Mesendoderm (in vitro differentiated cells): ENCODE measurements at regions not wholly inside any gene's neighbourhood (a gene's known extent, or its start where the extent isn't known, plus 50 kb on each side); places are given as distances from the start of the nearest gene placed in this dataset.

Experiments
- DNase-seq: peaks from one replicate; pipeline ENCODE4 v3.0.0; 2013
- H2AK5ac ChIP-seq: 2 replicates; pipeline ENCODE4 v1.6.1; 2013; ENCODE audit warnings: low read length, inconsistent platforms
- H2BK120ac ChIP-seq: 2 replicates; pipeline ENCODE4 v1.6.1; 2013; ENCODE audit warnings: low read depth, mild to moderate bottlenecking, low read length, moderate library complexity, mixed read lengths
- H2BK15ac ChIP-seq: replicated peaks from 2 replicates; pipeline ENCODE4 v1.6.1; 2013; ENCODE audit warnings: low read depth, mild to moderate bottlenecking, moderate library complexity
- H2BK5ac ChIP-seq: 2 replicates; pipeline ENCODE4 v1.6.1; 2013; ENCODE audit warnings: low read length, inconsistent platforms
- H3K18ac ChIP-seq: 2 replicates; pipeline ENCODE4 v1.6.1; 2013; ENCODE audit warnings: mild to moderate bottlenecking, low read length, mixed read lengths
- H3K23ac ChIP-seq: one replicate; pipeline ENCODE4 v1.6.1; 2013; ENCODE audit warnings: low read length
- H3K27ac ChIP-seq: 2 replicates; pipeline ENCODE4 v1.5.1; 2013; ENCODE audit warnings: low read depth, mild to moderate bottlenecking, inconsistent platforms, low read length, moderate library complexity
- H3K27me3 ChIP-seq: 2 replicates; pipeline ENCODE4 v1.6.1; 2013; ENCODE audit warnings: low read length, control low read depth, mild to moderate bottlenecking, inconsistent platforms; ENCODE audit not compliant: insufficient read depth, poor library complexity
- H3K36me3 ChIP-seq: 2 replicates; pipeline ENCODE4 v1.6.1; 2013; ENCODE audit warnings: low read length, inconsistent platforms; ENCODE audit not compliant: control insufficient read depth, insufficient read depth
- H3K4ac ChIP-seq: one replicate; pipeline ENCODE4 v1.6.1; 2013; ENCODE audit warnings: low read depth, mild to moderate bottlenecking, low read length, moderate library complexity
- H3K4me1 ChIP-seq: 2 replicates; pipeline ENCODE4 v1.6.1; 2013; ENCODE audit warnings: low read depth, low read length, inconsistent platforms; ENCODE audit not compliant: control insufficient read depth
- H3K4me2 ChIP-seq: 2 replicates; pipeline ENCODE4 v1.6.1; 2013; ENCODE audit warnings: low read length
- H3K4me3 ChIP-seq: 2 replicates; pipeline ENCODE4 v1.5.1; 2013; ENCODE audit warnings: mild to moderate bottlenecking, low read length
- H3K56ac ChIP-seq: one replicate; pipeline ENCODE4 v1.6.1; 2013; ENCODE audit warnings: low read length
- H3K79me1 ChIP-seq: 2 replicates; pipeline ENCODE4 v1.6.1; 2013; ENCODE audit warnings: low read length, inconsistent platforms
- H3K79me2 ChIP-seq: 2 replicates; pipeline ENCODE4 v1.6.1; 2013; ENCODE audit warnings: mild to moderate bottlenecking, low read length; ENCODE audit not compliant: control insufficient read depth, insufficient read depth
- H3K9ac ChIP-seq: 2 replicates; pipeline ENCODE4 v1.6.1; 2013; ENCODE audit warnings: low read length, inconsistent platforms
- H4K5ac ChIP-seq: one replicate; pipeline ENCODE4 v1.6.1; 2013; ENCODE audit warnings: low read length
- H4K8ac ChIP-seq: one replicate; pipeline ENCODE4 v1.6.1; 2013; ENCODE audit warnings: low read depth, mild to moderate bottlenecking, control low read depth, low read length, moderate library complexity
- WGBS: extraction: QIAGEN DNeasy Blood & Tissue Kit; methylation state at CpG from one replicate; pipeline ENCODE4 v1.1.7; 2013; ENCODE audit warnings: low lambda C conversion rate, missing lambda C conversion rate; ENCODE audit not compliant: insufficient coverage; ENCODE audit errors: extremely low coverage; 5-methylcytosine and 5-hydroxymethylcytosine counted together

GRCh38 chr6:159642995-159643394 is 50.0 kb downstream of the SOD2 start:
- DNase-seq = no peak
- Histone ChIP-seq H3K79me2 (no peaks in the 10 kb centered on the region), H2BK120ac (no peak overlapping the region), H3K4me1 (no peaks in the 10 kb centered on the region), H3K56ac (no peak overlapping the region), H3K79me1 (no peaks in the 10 kb centered on the region), H3K18ac (no peak overlapping the region), H3K4ac (no peak overlapping the region), H4K8ac (no peak overlapping the region), H3K36me3 (no peaks in the 10 kb centered on the region), H3K27me3 (no peaks in the 10 kb centered on the region), H3K4me3 (no peak overlapping the region), H3K27ac (no peak overlapping the region), H3K9ac (no peak overlapping the region), H2AK5ac (no peak overlapping the region), H3K4me2 (no peak overlapping the region), H4K5ac (no peak overlapping the region), H2BK5ac (no peak overlapping the region), H3K23ac (no peak overlapping the region), H2BK15ac (no peak overlapping the region)
- no CpG with 5 or more reads among the region's 7 CpGs for WGBS

DNA sequence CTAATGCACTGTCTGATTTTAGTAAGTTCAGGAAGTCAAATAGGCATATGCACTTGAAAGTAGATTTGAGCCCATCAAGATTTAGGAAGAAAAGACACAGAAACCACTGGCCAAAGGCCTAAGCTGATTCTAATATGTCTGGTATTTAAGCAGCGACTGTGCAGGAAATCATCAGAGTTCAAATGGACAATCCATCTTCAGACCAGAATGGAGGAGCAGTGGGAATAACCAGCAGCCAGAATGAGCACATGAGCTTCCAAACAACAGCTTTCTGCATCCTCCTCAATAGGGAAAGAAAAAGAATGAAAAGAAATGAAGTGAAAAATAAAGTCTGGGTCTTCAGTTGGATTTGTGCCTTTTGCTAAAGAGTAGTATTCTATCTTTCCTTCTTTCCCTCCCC is 50.6 kb downstream of the SOD2 start:
- Histone ChIP-seq H3K9ac (no peak overlapping the region), H3K4me1 (no peaks in the 10 kb centered on the region), H3K36me3 (no peaks in the 10 kb centered on the region), H3K27me3 (no peaks in the 10 kb centered on the region), H3K79me2 (no peaks in the 10 kb centered on the region), H2BK5ac (no peak overlapping the region), H3K27ac (no peak overlapping the region), H3K4ac (no peak overlapping the region), H4K8ac (no peak overlapping the region), H4K5ac (no peak overlapping the region), H3K79me1 (no peaks in the 10 kb centered on the region), H3K4me2 (no peak overlapping the region), H3K4me3 (no peak overlapping the region), H2BK120ac (no peak overlapping the region), H2BK15ac (no peak overlapping the region), H3K23ac (no peak overlapping the region), H2AK5ac (no peak overlapping the region), H3K56ac (no peak overlapping the region), H3K18ac (no peak overlapping the region)
- no peak for DNase-seq
- WGBS = no CpG with 5 or more reads among the region's 1 CpG

- Histone ChIP-seq H2AK5ac (no peak overlapping the region), H3K27ac (no peak overlapping the region), H3K4me3 (no peak overlapping the region), H3K56ac (no peak overlapping the region), H2BK5ac (no peak overlapping the region), H3K79me2 (no peaks in the 10 kb centered on the region), H2BK120ac (no peak overlapping the region), H3K4ac (no peak overlapping the region), H4K8ac (no peak overlapping the region), H3K18ac (no peak overlapping the region), H4K5ac (no peak overlapping the region), H3K4me1 (no peaks in the 10 kb centered on the region), H3K9ac (no peak overlapping the region), H2BK15ac (no peak overlapping the region), H3K4me2 (no peak overlapping the region), H3K27me3 (no peaks in the 10 kb centered on the region), H3K23ac (no peak overlapping the region), H3K36me3 (no peaks in the 10 kb centered on the region), H3K79me1 (no peaks in the 10 kb centered on the region)
- DNase-seq = no peak
- no CpG with 5 or more reads among the region's 6 CpGs for WGBS
Measured at GRCh38 chr6:159640722-159641482, 52.1 kb downstream of the SOD2 start.

GRCh38 chr6:159640322-159640721 is 52.7 kb downstream of the SOD2 start:
- no peak overlapping the region for H3K27ac ChIP-seq
- no peak overlapping the region for H3K4ac ChIP-seq
- no peak overlapping the region for H3K4me2 ChIP-seq
- no peak overlapping the region for H2AK5ac ChIP-seq
- no peaks in the 10 kb centered on the region for H3K36me3 ChIP-seq
- H2BK5ac ChIP-seq = no peak overlapping the region
- no peaks in the 10 kb centered on the region for H3K27me3 ChIP-seq
- H4K5ac ChIP-seq = no peak overlapping the region
- H3K79me2 ChIP-seq = no peaks in the 10 kb centered on the region
- H3K9ac ChIP-seq = no peak overlapping the region
- H2BK120ac ChIP-seq = no peak overlapping the region
- H2BK15ac ChIP-seq = no peak overlapping the region
- no peak for DNase-seq
- no peaks in the 10 kb centered on the region for H3K4me1 ChIP-seq
- no peak overlapping the region for H3K23ac ChIP-seq
- WGBS = no CpG with 5 or more reads among the region's 2 CpGs
- H3K56ac ChIP-seq = no peak overlapping the region
- no peak overlapping the region for H3K4me3 ChIP-seq
- H4K8ac ChIP-seq = no peak overlapping the region
- H3K79me1 ChIP-seq = no peaks in the 10 kb centered on the region
- no peak overlapping the region for H3K18ac ChIP-seq

- H3K4me2 ChIP-seq = no peak overlapping the region
- H3K18ac ChIP-seq = no peak overlapping the region
- H3K27me3 ChIP-seq = no peaks in the 10 kb centered on the region
- H3K79me2 ChIP-seq = no peaks in the 10 kb centered on the region
- H2BK15ac ChIP-seq = no peak overlapping the region
- no peak overlapping the region for H2AK5ac ChIP-seq
- no peak overlapping the region for H2BK5ac ChIP-seq
- no peaks in the 10 kb centered on the region for H3K79me1 ChIP-seq
- no peak overlapping the region for H3K56ac ChIP-seq
- no peak for DNase-seq
- no peak overlapping the region for H3K23ac ChIP-seq
- no peak overlapping the region for H3K4me3 ChIP-seq
- H3K27ac ChIP-seq = no peak overlapping the region
- no peak overlapping the region for H4K5ac ChIP-seq
- no peaks in the 10 kb centered on the region for H3K4me1 ChIP-seq
- H2BK120ac ChIP-seq = no peak overlapping the region
- no peak overlapping the region for H3K4ac ChIP-seq
- H3K36me3 ChIP-seq = no peaks in the 10 kb centered on the region
- H4K8ac ChIP-seq = no peak overlapping the region
- WGBS = no CpG with 5 or more reads among the region's 3 CpGs
- no peak overlapping the region for H3K9ac ChIP-seq
Measured at GRCh38 chr6:159639721-159640120, 53.3 kb downstream of the SOD2 start.

DNA sequence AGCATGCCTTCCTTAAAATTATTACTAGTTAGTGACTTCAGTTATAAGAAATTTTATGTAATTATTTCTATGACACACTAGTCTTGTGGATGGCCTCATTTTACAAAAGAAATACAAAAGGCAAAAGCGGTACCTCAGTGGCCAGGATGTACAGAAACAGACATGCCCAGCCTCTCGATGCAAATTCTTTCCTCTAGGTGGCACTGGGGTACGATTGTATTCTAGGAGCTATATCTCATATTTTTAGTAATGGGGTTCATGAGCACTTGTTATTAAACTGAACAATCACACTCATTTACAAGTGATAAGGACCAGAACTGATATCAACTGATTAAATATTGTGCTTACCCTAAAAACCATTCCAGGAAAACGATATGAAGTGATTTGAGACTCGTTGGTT is 59.8 kb downstream of the SOD2 start:
- no peak overlapping the region for H2BK120ac ChIP-seq
- no peaks in the 10 kb centered on the region for H3K27me3 ChIP-seq
- no peak overlapping the region for H2BK15ac ChIP-seq
- H3K36me3 ChIP-seq = no peaks in the 10 kb centered on the region
- H3K18ac ChIP-seq = no peak overlapping the region
- peak; percentile 26 for DNase-seq
- no peaks in the 10 kb centered on the region for H3K79me1 ChIP-seq
- no peak overlapping the region for H2BK5ac ChIP-seq
- no peak overlapping the region for H3K56ac ChIP-seq
- no peak overlapping the region for H3K9ac ChIP-seq
- no peak overlapping the region for H4K5ac ChIP-seq
- H4K8ac ChIP-seq = no peak overlapping the region
- no peak overlapping the region for H2AK5ac ChIP-seq
- no peak overlapping the region for H3K4me3 ChIP-seq
- no peak overlapping the region for H3K4ac ChIP-seq
- no peaks in the 10 kb centered on the region for H3K4me1 ChIP-seq
- H3K4me2 ChIP-seq = no peak overlapping the region
- H3K23ac ChIP-seq = no peak overlapping the region
- WGBS = no CpG with 5 or more reads among the region's 5 CpGs
- no peak overlapping the region for H3K27ac ChIP-seq
- H3K79me2 ChIP-seq = no peaks in the 10 kb centered on the region
